Astrocyte (in vitro differentiated cells and primary cell): ENCODE measurements at regions not wholly inside any gene's neighbourhood (a gene's known extent, or its start where the extent isn't known, plus 50 kb on each side); places are given as distances from the start of the nearest gene placed in this dataset.

Experiments
- DNase-seq: peaks from one replicate; pipeline ENCODE4 v3.0.0-alpha.2; 2010; ENCODE audit warnings: low read depth
- FAIRE-seq: peaks from 2 replicates; lab custom pipeline; 2011; peaks lifted over from hg19 to GRCh38; lab: Jason Lieb, UNC
- H2AFZ ChIP-seq: 2 replicates; pipeline ENCODE4 v1.6.0; 2012; ENCODE audit warnings: low read depth, low read length, inconsistent platforms
- H3K27ac ChIP-seq: 2 replicates; pipeline ENCODE4 v1.5.1; 2011; ENCODE audit warnings: low read depth, low read length, inconsistent platforms
- H3K27me3 ChIP-seq: 2 replicates; pipeline ENCODE4 v1.6.0; 2011; ENCODE audit warnings: low read length, inconsistent platforms; ENCODE audit not compliant: insufficient read depth
- H3K36me3 ChIP-seq: 2 replicates; pipeline ENCODE4 v1.5.1; 2011; ENCODE audit warnings: low read length, inconsistent platforms; ENCODE audit not compliant: insufficient read depth
- H3K4me1 ChIP-seq: 2 replicates; pipeline ENCODE4 v1.5.1; 2011; ENCODE audit warnings: low read length, inconsistent platforms; ENCODE audit not compliant: insufficient read depth
- H3K4me2 ChIP-seq: 2 replicates; pipeline ENCODE4 v1.6.0; 2012; ENCODE audit warnings: low read length, inconsistent platforms
- H3K4me3 ChIP-seq: 2 replicates; pipeline ENCODE4 v1.5.1; 2011; ENCODE audit warnings: low read depth, mild to moderate bottlenecking, low read length, inconsistent platforms; ENCODE audit not compliant: insufficient read depth
- H3K79me2 ChIP-seq: 2 replicates; pipeline ENCODE4 v1.6.0; 2012; ENCODE audit warnings: mild to moderate bottlenecking, low read length, inconsistent platforms; ENCODE audit not compliant: insufficient read depth
- H3K9ac ChIP-seq: 2 replicates; pipeline ENCODE4 v1.6.0; 2012; ENCODE audit warnings: mild to moderate bottlenecking, low read length, inconsistent platforms
- H3K9me3 ChIP-seq: 2 replicates; pipeline ENCODE4 v1.5.1; 2012; ENCODE audit warnings: low read depth, mild to moderate bottlenecking, low read length, inconsistent platforms; ENCODE audit not compliant: insufficient read depth
- H4K20me1 ChIP-seq: 2 replicates; pipeline ENCODE4 v1.6.0; 2012; ENCODE audit warnings: low read length, inconsistent platforms; ENCODE audit not compliant: insufficient read depth
- H3K27ac Mint-ChIP-seq: one replicate; pipeline ENCODE4 v1.8.0; 2021; ENCODE audit warnings: mild to moderate bottlenecking, mixed read lengths; ENCODE audit not compliant: unreplicated experiment
- H3K27me3 Mint-ChIP-seq: one replicate; pipeline ENCODE4 v1.8.0; 2021; ENCODE audit warnings: low read depth, mixed read lengths; ENCODE audit not compliant: unreplicated experiment
- H3K36me3 Mint-ChIP-seq: one replicate; pipeline ENCODE4 v1.8.0; 2021; ENCODE audit warnings: low read depth, mixed read lengths; ENCODE audit not compliant: unreplicated experiment
- H3K4me1 Mint-ChIP-seq: one replicate; pipeline ENCODE4 v1.8.0; 2021; ENCODE audit warnings: low read depth, mixed read lengths; ENCODE audit not compliant: unreplicated experiment
- H3K4me3 Mint-ChIP-seq: one replicate; pipeline ENCODE4 v1.8.0; 2021; ENCODE audit warnings: mild to moderate bottlenecking, moderate library complexity, mixed read lengths; ENCODE audit not compliant: unreplicated experiment
- H3K9me3 Mint-ChIP-seq: one replicate; pipeline ENCODE4 v1.8.0; 2021; ENCODE audit warnings: mild to moderate bottlenecking, mixed read lengths; ENCODE audit not compliant: unreplicated experiment
- CTCF ChIP-seq: IDR thresholded peaks from 2 replicates; pipeline ENCODE4 v1.5.1; 2011; ENCODE audit warnings: low read depth, mild to moderate bottlenecking, inconsistent platforms, low read length, moderate library complexity; ENCODE audit not compliant: insufficient read depth
- EZH2 ChIP-seq: IDR thresholded peaks from 2 replicates; pipeline ENCODE4 v1.6.1; 2012; ENCODE audit warnings: mild to moderate bottlenecking, low read length, inconsistent platforms; ENCODE audit not compliant: insufficient read depth

- Histone ChIP-seq H3K4me2 (no peak overlapping the region), H3K27me3 (no peaks in the 10 kb centered on the region), H3K27ac (no peak overlapping the region), H2AFZ (no peak overlapping the region), H3K9ac (no peak overlapping the region), H4K20me1 (no peaks in the 10 kb centered on the region), H3K36me3 (no peaks in the 10 kb centered on the region), H3K4me1 (no peaks in the 10 kb centered on the region), H3K79me2 (no peaks in the 10 kb centered on the region), H3K9me3 (no peaks in the 10 kb centered on the region), H3K4me3 (no peak overlapping the region)
- Mint-ChIP-seq H3K9me3 (no peaks in the 10 kb centered on the region), H3K36me3 (no peaks in the 10 kb centered on the region), H3K27ac (peak overlapping the region; percentile 98), H3K4me3 (no peak overlapping the region), H3K4me1 (peaks cover 16% of the 10 kb centered on the region), H3K27me3 (no peaks in the 10 kb centered on the region)
- TF ChIP-seq CTCF, result no peak
- FAIRE-seq (no peak), DNase-seq (no peak)
Measured at GRCh38 chr9:11457825-11458790, 845.3 kb upstream of the PTPRD start.

- Histone ChIP-seq H3K9ac (no peak overlapping the region), H3K4me3 (no peak overlapping the region), H3K9me3 (peaks cover 6% of the 10 kb centered on the region), H3K36me3 (no peaks in the 10 kb centered on the region), H3K79me2 (no peaks in the 10 kb centered on the region), H2AFZ (no peak overlapping the region), H3K27ac (no peak overlapping the region), H4K20me1 (no peaks in the 10 kb centered on the region), H3K27me3 (no peaks in the 10 kb centered on the region), H3K4me1 (no peaks in the 10 kb centered on the region), H3K4me2 (no peak overlapping the region)
- TF ChIP-seq CTCF (no peak), EZH2 (no peak)
- Mint-ChIP-seq H3K9me3 (no peaks in the 10 kb centered on the region), H3K4me3 (no peak overlapping the region), H3K36me3 (no peaks in the 10 kb centered on the region), H3K27ac (no peak overlapping the region), H3K27me3 (peaks cover 3% of the 10 kb centered on the region), H3K4me1 (no peaks in the 10 kb centered on the region)
- DNase-seq (no peak), FAIRE-seq (no peak)
Measured at GRCh38 chr9:11469745-11470144, 856.9 kb upstream of the PTPRD start.

- no peak overlapping the region for H3K4me3 Mint-ChIP-seq
- FAIRE-seq, result no peak
Measured at GRCh38 chr9:11471321-11471720, 858.5 kb upstream of the PTPRD start.

More at GRCh38 chr9:11471321-11471720, 858.5 kb upstream of the PTPRD start:
- Histone ChIP-seq H3K79me2 (no peaks in the 10 kb centered on the region), H3K4me1 (no peaks in the 10 kb centered on the region), H3K9ac (no peak overlapping the region), H2AFZ (no peak overlapping the region), H3K9me3 (peaks cover 6% of the 10 kb centered on the region), H3K4me3 (no peak overlapping the region), H4K20me1 (no peaks in the 10 kb centered on the region), H3K27ac (no peak overlapping the region), H3K4me2 (no peak overlapping the region), H3K36me3 (no peaks in the 10 kb centered on the region), H3K27me3 (no peaks in the 10 kb centered on the region)
- H3K4me1 Mint-ChIP-seq, result no peaks in the 10 kb centered on the region
- H3K27me3 Mint-ChIP-seq, result peaks cover 3% of the 10 kb centered on the region
- no peak overlapping the region for H3K27ac Mint-ChIP-seq
- H3K36me3 Mint-ChIP-seq, result no peaks in the 10 kb centered on the region
- TF ChIP-seq EZH2 (no peak), CTCF (no peak)
- H3K9me3 Mint-ChIP-seq, result no peaks in the 10 kb centered on the region
- no peak for DNase-seq
